ENCODE measurements at regions not wholly inside any gene's neighbourhood (a gene's known extent, or its start where the extent isn't known, plus 50 kb on each side); places are given as distances from the start of the nearest gene placed in this dataset.
"Not testable (repeated sequence)": the region's sequence is repeated elsewhere in the genome, so short reads cannot be mapped to it uniquely, and the experiment has no call there.

DNA sequence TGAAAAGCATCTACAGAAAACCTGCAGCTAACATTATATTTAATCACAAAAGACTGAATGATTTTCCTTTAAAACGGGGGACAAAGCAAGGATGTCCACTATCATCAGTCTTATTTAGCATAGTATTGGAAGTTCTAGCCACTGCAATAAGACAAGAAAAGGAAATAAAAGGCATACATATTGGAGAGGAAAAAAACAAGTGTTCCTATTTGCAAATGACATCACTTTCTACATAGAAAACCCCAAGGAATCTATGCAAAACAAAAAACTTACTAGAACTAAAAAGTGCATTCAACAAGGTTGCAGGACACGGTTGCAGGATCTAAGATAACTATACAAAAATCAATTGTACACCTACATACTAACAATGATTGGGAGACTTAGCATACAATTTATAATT is 101.6 kb upstream of the MEF2A start:
- no peak for DNase-seq

DNA sequence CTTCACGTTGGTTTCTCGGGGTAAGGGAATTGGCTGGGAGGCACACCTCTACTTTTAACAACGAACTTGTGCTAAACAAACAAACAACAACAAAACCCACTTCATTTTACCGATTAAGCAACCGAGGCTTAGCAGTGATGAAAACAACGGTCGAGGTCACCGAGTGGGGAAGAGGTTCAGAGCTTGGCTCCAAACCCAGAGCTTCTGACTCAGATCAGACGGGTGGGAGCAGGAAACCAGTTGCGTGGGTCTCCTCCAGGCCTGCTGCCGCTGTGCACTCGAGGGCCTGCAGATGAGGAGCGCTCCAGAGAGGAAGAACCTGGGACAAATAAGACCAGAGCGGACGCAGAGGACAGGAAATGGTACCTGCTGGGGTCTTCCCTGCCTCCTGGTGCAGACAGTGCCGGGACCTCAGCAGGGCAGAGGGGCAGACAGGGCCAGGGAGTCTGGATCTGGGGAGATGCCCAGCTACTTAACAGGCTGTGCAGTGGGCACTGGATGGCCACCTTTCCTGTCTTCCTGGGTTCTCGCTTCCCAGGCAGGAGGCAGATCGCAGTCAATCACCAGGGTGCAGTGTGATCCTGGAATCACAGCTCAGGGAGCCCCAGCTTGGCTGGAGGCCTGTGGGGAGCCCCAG is 99.0 kb upstream of the MEF2A start:
- no peak for DNase-seq

DNA sequence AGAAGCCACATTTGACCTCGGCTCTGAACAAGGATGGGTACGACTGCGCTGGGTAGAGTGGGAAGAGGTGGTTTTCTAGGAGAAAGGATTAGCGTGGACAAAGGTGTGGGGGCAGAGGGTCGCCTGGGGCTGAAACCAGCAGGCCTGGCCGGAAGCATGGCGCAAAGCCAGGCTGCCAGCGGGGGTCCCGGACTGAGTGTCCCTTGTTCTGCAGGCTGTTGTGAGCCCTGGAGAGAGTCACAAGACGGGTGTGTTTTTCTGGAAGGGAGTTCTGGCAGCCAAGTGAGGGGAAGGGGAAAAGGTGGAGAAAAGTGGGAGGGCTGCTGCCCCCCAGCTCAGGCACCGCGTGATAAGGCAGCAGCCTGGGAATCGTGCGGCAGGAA is 98.5 kb upstream of the MEF2A start:
- no peak for DNase-seq

DNA sequence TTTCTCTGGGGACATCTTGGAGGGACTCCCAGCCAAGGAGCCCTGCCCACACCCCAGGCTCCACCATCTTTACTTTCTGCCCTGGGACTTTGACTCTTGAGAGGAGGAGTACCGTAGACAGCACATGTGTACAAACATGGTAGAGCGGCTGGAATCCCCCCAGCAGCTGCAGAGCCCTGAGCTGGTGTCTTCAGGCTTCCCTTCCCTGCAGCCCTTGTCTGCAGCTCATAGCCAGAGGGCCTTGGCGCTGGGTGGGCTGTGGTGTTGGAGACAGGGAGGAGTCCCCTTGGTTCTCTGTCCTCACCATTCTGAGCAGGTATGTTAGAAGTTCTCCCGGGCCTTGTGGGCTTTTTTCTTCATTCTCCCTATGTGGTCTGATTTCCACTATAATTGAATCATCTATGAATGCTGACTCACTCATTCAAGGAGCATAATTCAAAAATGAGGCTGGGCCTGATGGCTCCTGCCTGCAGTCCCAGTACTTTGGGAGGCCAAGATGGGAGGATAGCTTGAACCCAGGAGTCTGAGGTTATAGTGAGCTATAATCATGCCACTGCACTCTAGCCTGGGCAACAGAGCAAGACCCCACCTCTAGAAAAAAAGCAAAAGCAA is 97.8 kb upstream of the MEF2A start:
- DNase-seq: no peak

DNA sequence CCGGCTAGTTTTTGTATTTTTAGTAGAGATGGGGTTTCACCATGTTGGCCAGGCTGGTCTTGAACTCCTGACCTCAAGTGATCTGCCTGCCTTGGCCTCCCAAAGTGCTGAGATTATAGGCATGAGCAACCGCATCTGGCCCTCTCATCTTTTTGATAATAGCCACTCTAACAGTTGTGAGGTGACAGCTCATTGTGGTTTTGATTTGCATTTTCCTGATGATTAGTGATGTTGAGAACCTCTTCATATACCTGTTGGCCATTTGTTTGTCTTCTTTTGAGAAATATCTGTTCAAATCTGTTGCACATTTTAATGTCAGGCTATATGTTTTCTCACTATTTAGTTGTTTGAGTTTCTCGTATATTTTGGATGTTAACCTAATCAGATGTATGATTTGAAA is 95.6 kb upstream of the MEF2A start:
- DNase-seq: not testable (repeated sequence)

DNA sequence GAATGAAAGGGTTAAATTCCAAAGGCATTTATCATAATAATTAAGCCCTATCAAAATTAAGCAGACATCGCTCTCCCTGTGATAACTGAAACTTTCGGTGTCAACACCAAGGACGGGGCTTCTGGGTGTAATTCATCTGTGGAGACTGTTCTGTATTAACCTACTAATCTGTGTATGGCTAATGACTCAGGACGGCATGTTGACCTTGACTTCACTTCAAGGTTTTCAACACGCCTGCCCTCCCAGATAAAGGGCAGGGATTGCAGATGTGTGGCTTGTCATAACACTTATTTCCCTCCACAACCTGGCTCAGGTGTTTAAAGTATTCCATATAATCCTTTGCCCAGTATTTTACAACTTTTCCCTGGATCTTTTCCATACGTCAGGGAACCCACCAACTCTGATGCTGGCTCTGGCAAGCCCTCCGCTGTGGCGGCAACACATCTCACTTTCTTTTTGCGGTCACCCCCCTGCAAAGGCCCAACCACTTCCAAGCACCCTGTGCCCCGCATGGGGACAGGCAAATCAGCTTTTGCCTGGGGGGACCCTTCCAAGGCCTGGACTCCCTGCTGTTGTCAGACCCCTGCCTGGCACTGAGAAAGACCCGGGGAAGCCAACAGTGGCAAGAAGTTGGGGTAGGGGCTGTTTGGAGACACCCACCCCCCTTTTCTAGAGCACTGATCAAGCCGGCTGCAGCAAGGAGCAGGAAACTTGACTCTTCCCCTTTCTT is 93.2 kb upstream of the MEF2A start:
- DNase-seq: no peak

DNA sequence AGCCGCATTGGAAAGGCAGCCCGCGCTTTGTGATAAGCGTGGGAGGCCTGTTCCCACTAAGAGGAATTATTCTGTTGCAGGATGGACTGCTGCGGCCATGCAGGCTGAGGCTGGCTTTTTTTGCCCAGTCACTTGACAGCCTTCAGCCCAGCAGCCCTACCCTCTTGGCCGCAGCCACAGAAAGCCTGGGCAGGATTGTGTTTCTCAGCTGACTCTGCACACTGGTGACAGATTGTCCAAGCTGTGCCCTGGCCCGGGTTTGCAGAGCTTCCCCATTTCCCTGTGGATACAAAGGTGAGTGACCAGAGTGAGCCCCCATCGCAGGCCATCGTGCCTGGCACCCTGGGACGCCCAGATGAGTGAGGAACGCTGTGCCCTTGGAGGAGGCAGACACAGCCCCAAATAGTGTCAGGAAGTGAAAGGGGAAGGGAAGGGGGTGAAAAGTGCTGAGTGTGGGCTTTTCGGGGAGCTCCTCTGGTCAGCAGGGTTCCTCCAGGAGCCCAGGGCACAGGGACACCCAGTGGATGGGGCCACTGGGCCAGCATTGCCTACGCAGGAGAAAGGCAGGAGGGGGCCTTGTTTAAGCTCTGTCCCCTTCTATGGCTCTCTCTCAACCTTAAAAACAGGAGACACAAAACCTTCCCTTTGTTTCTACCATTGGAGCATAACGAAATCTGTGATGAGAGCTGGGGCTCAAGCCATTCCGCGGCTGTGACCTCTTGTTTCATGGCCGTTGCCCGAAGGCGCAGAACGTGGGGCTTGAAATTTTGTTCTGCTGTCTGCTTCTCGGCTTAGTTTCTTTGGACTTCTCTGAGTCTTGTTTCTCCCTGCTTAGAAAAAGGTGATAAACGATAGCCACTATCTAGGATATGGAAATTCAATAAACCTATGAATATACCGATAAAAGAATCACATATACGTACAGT is 91.5 kb upstream of the MEF2A start:
- DNase-seq: no peak

DNA sequence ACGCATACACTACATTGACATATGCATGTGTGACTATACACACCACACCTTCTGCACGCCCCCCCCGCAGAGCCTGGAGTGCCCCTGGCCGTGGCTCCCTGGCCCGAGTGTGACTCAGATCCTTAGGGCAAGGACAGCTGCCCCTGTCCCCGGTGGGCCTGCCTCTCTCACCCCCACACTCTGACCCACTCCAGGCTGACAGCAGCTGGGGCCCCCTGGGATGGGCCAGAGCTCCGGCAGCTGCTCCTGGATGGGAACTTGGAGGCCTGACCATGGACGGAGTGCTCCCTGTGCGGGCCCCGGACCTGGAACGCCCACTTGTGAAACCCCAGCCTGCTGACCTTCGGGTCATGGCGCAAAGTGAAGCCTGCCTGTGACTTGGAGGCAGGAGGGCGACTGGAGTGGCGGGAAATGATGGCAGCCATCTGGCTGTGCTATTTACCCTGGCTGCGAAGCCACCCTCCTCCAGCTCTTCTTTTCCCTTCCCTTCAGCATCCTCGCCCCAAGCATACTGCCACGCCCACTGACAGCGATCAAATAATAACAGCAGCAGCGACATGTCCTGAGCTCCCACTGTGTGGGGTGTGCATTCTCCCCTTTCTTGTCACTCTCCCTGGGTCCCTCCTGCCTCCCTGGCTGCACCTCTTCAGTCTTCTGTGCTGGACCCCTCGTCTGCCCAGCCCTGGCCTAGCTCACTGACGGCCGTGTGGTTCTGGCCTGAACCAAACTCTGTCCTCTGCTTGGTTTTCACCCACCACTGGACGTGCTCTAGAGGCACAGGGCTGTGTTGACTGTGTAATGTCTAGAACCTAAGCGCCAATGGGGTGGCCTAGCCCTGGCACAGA is 90.7 kb upstream of the MEF2A start:
- DNase-seq: no peak

DNA sequence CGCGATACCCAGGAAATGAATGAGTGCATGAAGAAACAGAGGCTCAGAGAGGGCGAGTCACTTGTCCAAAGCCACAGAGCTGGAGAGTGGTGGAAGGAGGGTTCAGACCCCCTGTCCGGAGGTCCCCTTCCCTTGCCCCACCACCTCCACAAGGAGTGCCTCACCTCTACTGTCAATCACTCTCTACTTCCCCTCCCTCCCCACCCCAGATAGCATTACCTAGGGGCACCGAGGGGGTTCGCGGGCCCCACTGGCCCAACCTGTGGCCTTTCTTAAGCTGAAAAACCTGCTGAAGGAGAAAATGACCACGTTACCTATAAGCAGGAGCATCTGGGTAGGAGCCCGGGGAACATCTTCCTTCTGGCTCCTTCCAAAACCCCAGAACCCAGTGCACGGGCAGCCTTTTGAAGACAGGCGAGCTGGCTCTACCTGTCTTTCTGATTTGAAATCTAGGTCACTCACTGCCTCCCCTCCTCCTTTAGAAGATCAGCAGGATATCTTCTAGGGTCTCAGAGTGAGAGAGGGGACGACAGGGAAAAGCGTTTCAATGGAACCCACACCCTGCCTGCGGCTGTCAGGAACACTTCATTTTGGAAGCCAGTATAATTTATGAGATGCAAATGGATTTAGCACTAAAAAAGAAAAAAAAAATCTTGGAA is 89.9 kb upstream of the MEF2A start:
- DNase-seq: no peak

DNA sequence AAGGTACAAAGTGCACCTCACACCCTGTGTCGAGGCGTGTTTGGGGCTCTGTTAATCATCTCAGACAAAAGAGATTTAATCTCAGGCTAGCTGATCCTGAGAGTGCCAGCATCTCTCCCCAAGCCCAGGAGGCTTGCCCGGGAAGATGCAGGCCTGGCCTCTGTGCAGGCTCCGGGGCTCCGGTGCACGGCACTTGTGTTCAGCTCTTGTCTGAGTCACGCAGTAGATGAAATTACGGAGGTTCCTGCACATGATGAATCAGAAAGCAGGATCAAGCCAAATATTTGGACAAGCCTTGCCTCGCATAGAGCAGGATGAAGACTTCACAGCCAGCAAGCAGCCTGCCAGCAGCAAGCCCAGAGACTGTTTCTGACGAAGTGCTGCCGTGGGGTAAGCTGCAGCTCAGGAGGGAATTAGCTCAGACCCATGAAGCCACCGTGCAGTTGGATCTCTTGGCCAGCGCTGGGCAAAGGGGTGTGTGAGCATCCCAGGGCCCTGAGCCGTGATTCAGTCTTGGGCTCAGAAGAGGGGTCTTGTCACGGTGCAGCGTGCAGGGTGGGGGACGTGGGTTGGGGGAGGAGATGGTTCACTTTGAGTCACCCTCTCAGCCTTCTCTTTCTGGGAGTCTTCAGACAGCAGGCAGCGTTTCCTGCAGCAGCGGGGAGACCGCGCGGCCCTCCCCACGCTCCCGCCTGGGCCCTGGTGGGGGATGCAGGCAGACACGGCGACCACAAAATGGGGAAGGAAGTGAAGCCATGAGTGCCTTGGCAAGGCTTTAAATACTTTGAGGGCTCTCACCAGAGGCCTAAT is 89.2 kb upstream of the MEF2A start:
- no peak for DNase-seq

DNA sequence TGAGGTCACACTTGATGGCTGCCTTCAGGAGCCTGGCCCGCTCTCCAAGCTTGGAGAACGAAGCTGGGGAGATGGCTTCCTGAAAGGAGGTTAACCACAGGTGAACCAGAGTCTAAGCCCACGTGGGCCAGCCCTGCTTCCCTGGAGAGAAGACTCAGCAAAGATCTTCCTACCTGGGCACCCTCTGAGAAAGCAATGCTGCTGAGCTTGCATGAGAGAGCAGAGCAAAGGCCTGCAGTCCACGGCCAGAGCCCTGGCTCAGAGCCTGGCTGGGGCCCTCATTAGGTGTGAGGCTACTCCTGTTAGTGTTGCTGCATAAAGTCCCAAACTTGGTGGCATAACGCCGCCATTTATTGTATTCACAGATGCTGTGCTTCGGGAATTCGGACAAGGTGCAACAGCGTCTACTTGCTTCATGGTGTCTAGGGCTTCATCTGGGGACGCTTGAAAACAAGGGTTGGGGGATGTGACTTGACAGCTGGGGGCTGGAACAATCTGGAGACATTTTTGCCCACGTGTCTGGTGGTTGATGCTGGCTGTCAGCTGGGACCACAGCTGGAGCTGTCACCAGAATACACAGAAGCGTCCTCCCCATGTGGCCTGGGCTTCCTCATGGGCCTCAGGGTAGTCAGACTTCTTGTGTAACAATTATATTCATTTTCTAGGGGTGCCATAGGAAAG is 87.9 kb upstream of the MEF2A start:
- no peak for DNase-seq

DNA sequence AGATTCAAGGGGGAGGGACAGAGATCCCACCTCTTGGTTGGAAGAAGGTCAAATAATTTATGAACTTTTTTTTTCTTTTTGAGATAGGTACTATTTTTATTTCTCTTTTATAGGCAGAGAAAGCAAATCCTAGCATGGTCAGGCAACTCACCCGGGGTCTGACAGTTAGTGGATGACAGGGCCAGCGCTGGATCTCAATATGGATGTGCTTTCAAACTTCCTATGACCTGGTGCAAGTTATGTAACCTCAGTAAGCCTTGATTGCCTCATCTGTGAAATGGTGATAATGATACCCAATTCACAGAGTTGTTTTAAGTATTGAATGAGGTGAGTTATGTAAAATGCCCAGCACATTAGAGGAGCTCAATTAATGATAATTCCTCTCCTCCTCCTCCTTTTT is 86.8 kb upstream of the MEF2A start:
- no peak for DNase-seq

DNA sequence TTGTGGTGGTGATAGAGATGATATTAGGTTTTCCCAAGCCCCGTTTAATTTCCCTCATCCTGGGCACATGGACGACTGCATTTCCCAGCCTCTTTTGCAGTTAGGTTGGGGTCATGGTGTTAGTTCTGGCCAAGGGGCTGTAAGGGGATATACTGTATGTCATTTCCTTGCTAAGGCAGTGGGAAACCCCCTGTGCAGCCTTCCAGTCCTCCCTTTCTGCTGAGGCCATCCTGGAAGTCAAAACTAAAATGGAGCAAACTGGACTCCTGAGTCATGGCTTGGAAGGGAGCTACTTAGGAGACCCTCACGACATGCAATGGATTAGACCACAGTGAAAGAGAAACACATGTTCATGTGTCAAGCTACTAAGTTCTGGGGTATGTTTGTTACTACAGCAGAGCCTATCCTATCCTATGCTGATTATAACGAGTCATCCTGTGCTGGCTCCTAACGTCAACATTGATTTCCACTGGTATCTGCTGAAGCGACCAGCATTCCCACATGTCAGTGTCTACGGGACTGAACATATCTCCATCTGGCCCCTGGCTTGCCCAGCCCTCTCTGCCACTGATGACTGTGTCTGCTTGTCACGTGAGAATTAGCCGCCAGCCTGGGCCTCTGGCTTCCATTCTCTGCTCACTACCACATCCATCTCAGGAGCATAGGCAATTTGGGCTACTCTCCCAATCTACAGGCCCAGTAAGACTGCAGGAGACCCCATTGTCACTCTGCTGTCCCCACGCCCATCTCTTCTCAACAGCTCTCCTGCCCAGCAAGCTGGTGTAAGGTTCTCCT is 85.6 kb upstream of the MEF2A start:
- DNase-seq: no peak

DNA sequence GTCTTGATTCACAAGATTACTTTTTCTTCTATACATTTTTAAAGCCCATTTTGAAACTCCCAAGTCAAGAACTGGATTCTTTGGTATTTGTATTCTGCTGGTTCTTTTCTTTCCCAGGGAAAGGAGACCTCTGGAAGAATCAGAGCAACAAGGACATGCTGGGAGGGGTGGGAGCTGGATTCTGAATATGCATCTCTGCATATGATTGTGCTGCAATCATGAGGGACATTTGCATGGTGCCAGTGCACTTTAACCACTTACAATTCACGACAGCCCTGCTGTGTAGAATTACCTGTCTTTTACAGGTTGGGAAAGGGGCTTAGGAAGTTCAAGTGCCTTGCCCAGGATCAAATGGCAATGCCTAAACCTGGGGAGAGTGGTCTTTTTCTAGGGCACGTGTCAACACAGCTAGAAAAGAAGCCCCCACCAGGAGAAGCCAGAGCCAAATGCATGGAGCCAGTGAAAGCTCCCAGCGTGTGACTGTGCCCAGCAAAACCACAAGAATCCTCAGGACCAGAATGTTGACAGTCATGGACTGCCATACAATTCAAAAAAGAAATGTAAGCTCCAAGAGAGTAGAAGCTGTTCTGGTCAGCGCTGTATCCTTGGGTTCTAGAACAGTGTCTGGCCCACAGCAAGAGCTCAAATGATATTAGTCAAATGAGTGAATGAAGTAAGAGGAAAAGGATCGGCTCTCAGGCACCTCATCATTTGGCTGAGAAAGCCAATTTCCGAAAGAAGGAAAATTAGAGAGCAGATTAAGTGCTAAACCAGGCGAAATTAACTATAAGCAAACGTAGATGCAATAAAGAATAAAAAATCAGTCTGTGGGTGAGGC is 84.5 kb upstream of the MEF2A start:
- DNase-seq: no peak

DNA sequence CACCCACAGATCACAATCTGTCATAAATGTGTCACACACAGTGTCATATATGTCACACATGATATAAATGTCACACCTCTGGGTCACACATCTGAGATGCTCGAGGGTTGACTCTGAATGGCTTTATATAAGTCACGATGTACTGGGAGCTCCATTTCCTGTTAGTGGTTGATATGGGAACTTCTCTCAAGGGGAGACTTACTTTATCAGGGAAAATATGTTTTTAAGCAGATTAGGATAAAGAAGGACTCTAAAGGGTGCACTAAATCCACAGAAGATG is 83.9 kb upstream of the MEF2A start:
- DNase-seq: no peak

DNA sequence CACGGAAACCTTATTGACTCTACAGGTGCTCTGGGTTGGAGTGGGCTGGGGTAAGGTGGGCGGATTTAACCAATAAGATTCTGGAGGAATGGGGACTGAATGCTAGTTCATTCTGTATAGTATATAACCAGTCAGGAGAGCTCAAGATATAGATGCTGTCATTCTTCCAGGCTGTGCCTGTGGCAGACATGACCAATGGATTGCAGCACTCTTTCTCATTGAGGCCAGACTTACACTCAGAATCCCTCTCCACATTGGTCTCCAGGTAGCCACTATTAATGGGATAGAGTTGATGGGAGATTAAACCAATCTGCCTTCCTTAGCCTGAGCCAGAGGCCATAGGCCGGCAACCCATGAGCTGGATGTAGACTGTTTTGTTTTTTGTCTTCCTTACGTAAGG is 82.8 kb upstream of the MEF2A start:
- no peak for DNase-seq

DNA sequence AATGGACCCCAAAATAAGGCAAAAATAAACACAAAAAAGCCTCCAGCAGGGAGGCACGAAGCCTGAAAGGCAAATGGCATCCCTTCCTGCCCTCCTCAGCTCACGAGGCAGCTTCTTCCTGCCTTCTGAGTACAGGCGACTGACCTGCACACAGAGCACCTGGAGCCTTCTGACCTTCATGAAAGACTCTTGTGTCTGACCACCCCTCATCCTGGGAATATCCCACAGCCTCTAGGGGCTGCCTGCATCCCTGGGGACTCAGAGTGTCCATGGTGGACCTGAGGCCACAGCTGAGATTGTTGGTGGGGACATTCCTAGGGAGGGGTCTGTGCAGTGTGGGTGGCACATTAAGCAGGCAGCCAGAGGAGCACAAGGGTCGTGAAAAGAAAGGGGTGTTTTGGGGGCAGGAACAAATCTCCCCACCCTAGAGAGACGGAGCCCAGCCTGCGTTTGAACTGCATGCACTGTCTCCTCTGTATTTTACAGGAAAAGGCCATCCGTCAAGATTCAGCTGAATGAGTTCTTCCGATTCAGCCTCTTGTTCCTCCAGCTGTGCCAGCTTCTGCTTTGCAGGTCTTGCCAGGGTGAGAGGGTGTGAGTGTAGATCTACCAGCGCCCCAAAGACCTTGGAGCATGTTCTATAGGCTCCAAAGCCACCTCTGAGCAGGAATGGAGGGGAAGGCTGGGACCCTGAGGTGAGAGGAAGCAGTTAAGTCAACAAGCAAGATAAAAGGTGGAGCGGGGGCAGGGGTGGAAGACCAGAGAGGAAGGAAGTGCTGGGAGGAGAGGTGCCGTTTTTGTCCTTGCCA is 80.4 kb upstream of the MEF2A start:
- no peak for DNase-seq

DNA sequence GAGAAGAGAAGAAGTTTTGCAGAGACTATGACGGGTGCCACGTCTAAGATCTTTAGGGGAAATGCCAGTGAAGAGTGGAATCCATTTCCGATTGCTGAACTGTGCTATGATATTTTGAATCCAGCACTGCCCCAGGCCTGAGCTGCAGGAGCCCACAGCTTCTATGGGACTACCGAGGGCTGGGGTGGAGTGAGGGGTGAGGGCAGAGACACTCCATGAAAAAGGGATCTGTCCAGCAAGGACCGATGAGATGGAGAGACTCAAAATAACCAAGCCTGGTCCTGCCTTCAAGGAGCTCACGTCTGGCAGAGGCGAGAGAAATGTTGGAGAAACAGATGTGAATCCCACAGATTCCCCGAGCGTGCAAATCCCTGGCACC is 79.8 kb upstream of the MEF2A start:
- DNase-seq: no peak
